T-helper 2 cell (primary cell): ENCODE measurements at regions not wholly inside any gene's neighbourhood (a gene's known extent, or its start where the extent isn't known, plus 50 kb on each side); places are given as distances from the start of the nearest gene placed in this dataset.
"Not testable (repeated sequence)": the region's sequence is repeated elsewhere in the genome, so short reads cannot be mapped to it uniquely, and the experiment has no call there.

Experiments
- DNase-seq, 5 experiments: peaks; one replicate each; pipeline versions ENCODE4 v3.0.0 to v3.0.0-alpha.2; 2012 to 2022

DNA sequence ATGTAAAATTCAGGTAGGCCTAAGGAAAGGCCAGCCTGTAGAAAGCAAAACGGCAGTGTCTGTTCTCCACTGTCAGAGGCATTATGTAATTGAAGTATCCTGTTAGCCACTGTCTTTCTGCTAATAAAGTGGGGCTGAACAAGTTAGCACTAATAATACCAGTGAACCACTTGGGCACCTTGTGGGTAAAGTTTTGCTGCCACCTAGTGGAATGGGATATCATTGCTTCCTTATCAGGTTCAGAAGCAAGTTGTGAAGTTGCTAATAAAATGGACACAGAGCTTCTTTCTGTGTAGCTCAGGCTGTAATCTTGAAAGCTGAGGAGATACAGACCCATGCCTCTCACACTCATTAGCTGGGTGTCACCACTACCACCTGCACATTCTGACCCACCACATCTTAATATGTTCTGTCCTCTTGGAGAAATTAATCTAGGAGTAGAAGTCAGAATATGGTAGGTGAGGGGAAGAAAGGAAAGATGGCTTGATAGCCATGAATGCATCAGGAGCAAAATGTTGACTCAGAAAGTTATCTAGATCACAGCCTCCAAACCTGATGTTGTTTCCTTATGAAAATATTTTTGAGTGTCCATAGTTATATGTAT is 175.1 kb downstream of the SEPTIN7 start:
- DNase-seq = peak in 3 of 5 experiments; percentile 17 to 71 (median 29)

GRCh38 chr7:35978816-35979640 is 174.0 kb upstream of the EEPD1 start:
- DNase-seq = not testable (repeated sequence)

DNA sequence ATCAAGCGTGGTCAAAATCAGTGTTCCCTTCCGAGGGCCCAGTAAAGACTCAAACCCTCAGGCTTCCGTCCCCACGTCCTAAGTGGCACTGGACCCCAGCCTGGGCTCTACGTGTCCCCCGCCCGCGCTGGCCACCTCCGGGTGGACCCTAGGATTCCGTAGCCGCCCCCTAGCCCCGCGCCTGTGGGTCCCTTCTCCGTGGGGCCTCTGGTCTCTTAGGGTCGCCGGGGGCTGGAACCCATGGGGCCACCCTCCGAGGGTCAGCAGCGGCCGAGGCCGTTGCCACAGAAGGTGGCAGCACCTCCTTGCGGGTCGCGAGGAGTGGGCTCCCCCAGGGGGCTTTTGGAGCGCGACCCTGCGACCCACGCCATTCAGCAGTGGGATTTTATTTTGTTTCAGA is 170.5 kb upstream of the EEPD1 start:
- DNase-seq = no peak

DNA sequence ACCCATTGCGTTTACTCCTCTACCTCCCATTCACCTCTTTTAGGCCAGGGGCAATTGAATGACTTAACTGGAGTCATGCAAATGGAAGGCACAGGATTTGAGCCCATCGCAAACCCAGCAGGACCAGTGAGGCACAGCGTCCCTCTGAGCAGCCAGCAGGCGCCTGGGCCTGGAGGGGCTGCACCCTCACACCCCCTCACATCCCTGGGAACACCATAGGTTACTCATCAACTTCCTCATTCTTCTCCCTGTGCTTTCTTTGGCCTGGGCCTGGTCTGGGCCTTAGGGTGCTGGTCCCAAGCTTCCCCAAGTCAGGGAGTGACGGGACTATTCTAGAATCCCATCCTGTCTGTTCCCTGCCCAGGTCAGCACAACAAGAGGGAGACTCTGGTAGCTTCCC is 169.4 kb upstream of the EEPD1 start:
- DNase-seq = no peak

DNA sequence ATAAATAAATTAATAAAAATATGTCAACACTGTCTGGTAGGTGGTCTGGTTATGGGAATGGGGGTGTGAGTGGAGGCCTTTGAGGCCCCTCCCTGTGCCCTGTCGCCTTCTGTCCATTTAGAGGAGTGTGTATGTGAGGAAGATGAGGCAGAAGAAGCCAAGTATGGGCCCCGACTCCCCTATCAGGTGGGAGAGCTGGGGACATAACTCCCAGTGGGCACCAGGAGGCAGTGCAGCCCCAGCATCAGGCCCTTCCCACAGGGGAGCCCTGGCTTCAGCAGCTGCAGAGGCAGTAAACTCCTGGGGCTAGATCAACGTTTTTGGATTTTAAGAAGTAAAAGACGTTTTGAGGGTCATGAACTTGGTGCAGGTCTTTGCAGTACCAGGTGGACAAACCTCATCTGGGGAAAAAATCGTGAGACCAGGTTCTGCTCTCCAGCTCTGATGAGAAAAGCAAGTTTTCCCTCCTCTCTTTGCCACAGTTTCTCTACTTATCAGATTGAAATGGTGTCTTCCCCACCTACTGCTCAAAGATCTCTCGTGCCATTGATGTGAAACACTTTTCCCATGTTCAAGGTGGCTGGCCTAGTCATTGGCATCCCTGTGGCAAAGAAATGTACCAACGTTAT is 167.8 kb upstream of the EEPD1 start:
- DNase-seq = peak; percentile 51 to 81 (median 70)

- DNase-seq = no peak
Measured at GRCh38 chr7:35987016-35987415, 166.0 kb upstream of the EEPD1 start.

GRCh38 chr7:35988105-35988504 is 164.9 kb upstream of the EEPD1 start:
- no peak for DNase-seq

- DNase-seq = no peak
Measured at GRCh38 chr7:35988818-35989217, 164.2 kb upstream of the EEPD1 start.

DNA sequence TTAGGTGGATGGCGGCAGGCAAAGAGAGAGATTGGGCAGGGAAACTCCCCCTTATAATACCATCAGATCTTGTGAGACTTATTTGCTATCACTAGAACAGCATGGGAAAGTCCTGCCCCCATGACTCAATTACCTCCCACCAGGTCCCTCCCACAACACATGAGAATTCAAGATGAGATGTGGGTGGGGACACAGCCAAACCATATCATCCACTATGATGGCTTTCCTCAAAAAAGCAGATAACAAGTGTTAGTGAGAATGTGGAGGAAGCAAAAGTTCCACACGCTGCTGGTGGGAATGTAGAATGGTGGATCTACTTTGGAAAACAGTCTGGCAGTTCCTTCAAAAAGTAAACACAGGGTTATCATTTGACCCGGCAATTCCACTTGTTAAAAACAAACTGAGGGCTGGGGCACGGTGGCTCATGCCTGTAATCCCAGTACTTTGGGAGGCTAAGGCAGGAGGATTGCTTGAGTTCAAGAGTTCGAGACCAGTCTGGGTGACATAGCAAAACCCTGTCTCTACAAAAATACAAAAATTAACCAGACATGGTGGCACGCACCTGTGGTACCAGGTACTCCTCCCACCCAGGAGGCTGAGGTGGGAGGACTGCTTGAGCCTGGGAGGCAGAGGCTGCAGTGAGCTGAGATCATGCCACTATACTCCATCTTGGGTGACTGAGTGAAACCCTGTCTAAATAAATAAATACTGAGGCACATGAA is 161.4 kb upstream of the EEPD1 start:
- peak in 1 of 5 experiments; percentile 34 for DNase-seq

DNA sequence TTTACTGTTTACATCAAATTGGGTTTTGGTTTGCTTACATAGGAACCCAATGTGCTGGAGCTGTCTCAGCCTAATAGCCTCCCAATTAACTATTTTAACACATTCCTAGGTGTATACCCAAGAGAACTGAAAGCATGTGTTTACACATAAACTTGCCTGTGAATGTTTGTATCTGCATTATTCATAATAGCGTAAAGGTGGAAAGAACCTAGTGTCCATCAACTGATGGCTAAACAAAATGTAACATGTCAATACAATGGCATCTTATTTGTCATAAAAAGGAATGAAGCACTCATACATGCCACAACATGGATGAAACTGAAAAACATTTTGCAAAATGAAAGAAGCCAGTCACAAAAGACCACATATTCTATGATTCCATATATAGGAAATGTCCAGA is 160.6 kb upstream of the EEPD1 start:
- DNase-seq = no peak

- DNase-seq = no peak
Measured at GRCh38 chr7:35993113-35993512, 159.9 kb upstream of the EEPD1 start.

DNA sequence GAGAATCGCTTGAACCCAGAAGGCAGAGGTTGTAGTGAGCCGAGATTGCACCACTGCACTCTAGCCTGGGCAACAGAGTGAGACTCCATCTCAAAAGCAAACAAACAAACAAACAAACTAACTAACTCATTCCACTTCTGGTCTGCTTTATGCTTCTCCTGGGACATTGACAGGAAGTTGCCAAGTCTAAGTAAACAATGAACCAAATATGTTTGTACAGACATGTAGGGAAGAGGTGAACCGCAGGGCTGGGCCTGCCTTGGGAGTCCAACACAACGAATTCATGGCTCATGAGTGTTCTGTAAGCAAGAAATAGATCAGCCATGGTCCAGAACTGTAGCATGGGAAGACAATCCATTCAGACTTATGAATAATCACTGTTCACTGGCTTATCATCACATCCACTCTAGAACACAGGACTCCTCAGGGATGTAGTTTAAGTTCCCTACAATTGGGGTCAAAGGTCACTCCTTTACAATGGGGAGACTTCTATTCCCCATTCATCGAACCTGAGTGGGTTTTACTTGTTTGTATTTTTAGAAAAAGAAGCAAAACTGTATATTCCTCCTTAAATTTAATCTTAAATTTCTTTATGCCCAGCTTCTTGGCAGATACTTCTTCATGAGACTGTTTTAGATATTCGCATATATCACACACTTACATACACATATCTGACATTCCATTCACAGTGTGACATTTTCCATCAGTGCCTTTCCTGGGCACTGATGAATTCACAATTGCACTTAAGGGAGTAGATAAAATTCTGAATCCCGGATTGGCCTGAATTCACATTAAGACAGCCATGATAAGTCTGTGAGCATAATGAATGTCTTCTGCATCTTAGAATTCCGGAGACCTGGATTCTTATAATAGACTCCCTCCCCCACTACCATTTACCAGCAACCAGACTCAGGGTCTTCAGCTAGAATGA is 159.1 kb upstream of the EEPD1 start:
- no peak for DNase-seq

DNA sequence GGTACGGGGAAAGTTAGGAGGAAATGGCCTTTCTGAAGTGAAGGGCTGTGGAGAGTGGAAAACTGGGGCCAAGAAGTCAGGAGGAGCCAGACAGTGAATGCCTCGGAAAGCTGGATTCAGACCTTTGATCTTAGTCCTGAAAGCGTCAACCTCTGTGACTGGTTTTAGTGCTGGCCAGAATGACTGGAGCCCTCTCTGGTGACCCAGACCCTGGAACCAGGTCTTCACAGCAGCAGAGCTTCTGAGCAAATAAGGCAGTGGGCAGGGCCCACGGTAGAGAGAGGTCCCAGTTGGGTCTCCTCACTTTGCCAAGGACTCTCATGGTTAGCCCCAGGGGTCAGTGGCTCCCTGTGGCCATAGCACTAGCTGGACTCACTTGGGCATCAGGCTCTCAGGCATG is 157.7 kb upstream of the EEPD1 start:
- DNase-seq = no peak

DNA sequence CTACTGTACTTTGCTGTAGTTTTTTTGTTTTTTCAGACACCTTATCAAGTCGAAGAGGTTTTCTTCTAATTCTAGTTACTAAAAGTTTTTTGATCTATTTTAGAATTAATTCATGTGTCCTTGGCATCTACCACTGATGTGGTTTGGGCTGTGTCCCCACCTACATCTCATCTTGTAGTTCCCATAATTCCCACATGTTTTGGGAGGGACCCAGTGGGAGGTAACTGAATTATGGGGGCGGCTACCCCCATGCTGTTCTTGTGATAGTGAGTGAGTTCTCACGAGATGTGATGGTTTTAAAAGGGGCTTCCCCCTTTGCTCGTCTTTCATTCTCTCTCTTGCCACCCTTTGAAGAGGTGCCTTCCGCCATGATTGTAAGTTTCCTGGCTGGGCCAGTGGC is 154.6 kb upstream of the EEPD1 start:
- DNase-seq = no peak

DNA sequence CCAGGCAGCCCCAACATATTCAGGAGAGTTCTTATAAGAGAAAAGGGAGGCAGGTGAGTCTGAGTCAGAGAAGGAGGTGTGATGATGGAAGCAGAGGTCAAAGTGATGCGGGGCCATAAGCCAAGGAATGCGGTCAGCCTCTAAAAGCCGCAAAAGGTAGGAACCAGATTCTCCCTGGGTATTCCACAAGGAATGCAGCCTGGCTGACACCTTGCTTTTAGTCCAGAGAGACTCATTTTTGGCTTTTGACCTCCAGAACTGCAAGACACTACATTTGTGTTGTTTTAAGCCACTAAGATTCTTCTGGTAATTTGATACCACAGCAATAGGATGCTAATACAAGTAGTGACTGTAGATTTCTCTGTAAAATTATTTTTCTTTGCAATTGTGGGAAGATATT is 151.5 kb upstream of the EEPD1 start:
- no peak for DNase-seq

- no peak for DNase-seq
Measured at GRCh38 chr7:36002900-36003299, 150.2 kb upstream of the EEPD1 start.

DNA sequence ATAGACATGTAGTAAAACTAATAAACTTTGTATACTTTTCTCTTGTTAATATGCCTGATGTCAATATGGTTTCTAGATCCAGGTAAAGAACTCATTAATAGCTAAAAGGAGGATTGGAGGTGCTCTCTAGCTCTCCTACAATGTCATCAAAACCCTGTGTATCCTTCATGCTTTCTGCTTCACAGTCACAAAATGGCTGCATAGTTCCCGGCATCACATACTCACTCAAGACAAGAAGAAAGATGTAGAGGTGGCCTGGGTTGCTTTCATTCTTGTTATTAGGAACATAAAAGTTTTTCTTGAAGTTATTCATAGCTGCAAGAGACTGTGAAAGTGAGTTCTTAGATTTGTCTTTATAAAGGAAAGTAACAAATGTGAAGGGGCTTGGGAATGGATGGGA is 149.7 kb upstream of the EEPD1 start:
- no peak for DNase-seq

DNA sequence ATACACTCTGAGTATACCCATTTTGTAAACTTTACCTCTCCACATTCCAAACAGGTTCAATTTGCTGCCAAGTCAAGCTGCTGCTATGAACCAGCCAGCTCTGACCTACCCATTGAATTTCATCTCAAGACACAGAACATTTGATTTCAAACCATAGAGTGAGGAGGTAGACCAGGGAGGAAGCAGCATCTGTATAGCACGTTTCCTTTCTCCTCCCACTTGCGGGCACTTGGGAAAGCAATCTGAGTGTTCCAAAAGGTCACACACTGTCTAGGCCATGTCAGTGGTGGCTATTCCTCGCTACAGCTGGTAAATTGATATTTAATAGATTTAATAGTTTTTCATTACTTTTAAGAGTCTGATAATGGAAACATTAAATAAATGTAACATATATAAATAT is 147.8 kb upstream of the EEPD1 start:
- DNase-seq = no peak

GRCh38 chr7:36005876-36006275 is 147.2 kb upstream of the EEPD1 start:
- no peak for DNase-seq

GRCh38 chr7:36006636-36007229 is 146.3 kb upstream of the EEPD1 start:
- no peak for DNase-seq

DNA sequence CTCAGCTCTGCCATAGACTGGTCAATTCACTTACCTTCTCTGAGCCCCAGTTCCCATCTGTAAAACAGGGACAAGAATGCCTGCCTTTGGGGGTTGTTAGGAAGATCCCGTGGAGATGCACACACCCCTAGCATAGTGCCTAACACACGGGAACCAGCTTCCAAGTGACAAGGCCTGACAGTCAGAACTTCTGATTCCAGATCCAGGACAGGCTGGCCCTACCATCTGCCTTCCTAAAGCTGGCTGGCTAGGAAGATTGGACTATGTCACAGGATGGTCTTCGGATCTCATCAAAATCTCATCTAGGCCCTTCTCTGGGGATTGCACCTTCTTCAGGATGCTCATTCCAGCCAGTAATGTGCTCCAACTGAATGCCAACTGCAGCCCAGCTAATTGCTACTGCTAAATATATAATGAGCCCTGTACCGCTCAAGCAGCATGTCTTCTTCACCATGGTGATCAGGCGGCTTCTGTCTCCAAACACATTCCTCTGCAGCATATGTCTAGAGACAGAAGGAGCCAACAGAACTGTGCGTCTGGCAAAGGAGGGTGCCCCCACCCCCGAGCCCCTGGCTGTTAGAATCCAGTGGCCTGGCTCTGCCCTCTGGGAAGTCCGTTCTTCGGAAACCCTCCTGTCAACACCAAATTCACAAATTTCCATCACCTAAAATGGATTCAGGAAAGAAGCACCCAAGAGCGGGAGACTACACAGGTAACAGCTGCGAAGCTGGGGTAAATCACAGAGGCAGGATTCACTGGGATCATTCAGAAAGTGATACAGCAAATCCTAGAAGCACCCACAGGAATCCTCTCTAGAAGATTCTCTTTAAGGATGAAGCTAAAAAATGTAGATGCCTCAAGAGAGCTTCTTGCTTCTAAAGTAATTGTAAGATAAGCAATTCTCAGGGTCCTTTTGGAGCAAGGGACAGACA is 142.1 kb upstream of the EEPD1 start:
- DNase-seq = no peak
